Chondrocyte (in vitro differentiated cells): ENCODE measurements at regions not wholly inside any gene's neighbourhood (a gene's known extent, or its start where the extent isn't known, plus 50 kb on each side); places are given as distances from the start of the nearest gene placed in this dataset.

Experiments used
- DNase-seq: peaks from one replicate; pipeline ENCODE4 v3.0.0; 2021; ENCODE audit warnings: mixed read lengths, low spot score
- H3K27ac Mint-ChIP-seq: one replicate; pipeline ENCODE4 v1.8.0; 2021; ENCODE audit warnings: mild to moderate bottlenecking, moderate library complexity, mixed read lengths; ENCODE audit not compliant: unreplicated experiment
- H3K27me3 Mint-ChIP-seq: 2 replicates; pipeline ENCODE4 v1.8.0; 2021; ENCODE audit warnings: low read depth, mixed read lengths
- H3K36me3 Mint-ChIP-seq: 2 replicates; pipeline ENCODE4 v1.8.0; 2021; ENCODE audit warnings: low read depth, mixed read lengths
- H3K4me1 Mint-ChIP-seq: 2 replicates; pipeline ENCODE4 v1.8.0; 2021; ENCODE audit warnings: low read depth, mild to moderate bottlenecking, mixed read lengths
- H3K4me3 Mint-ChIP-seq: one replicate; pipeline ENCODE4 v1.8.0; 2021; ENCODE audit warnings: mild to moderate bottlenecking, moderate library complexity, mixed read lengths; ENCODE audit not compliant: unreplicated experiment
- H3K9me3 Mint-ChIP-seq: 2 replicates; pipeline ENCODE4 v1.8.0; 2021; ENCODE audit warnings: low read depth, mixed read lengths
- TF ChIP-seq, protein P1 (sequence below): fragments of 200-600 bp; sonication (generic); IDR thresholded peaks from 2 replicates; pipeline ENCODE4 v1.5.0; 2021; ENCODE audit warnings: antibody characterized with exemption, mild to moderate bottlenecking, moderate library complexity

DNA sequence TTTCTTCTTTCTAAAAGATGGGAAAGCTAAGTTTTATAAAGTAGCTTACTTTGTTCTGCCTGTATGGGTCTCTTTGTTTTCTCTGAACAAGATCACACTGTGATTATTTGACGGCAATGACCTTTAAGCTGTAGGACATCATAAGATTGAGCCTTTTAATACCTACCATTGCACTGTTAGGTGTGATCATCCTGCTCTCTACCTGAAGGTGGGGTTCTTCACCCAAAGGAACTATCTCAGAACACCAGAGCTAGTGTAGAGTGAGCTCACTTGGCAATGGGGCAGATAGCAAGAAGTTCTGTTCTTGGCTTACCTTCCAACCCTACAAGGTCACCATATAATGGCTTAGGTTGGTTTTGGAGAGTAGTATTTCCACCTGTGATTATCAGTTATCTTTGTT lies 200.2 kb downstream of the SPATA31D1 start:
- Mint-ChIP-seq H3K27me3 (no peaks in the 10 kb centered on the region), H3K27ac (no peak overlapping the region), H3K36me3 (no peaks in the 10 kb centered on the region), H3K4me1 (no peaks in the 10 kb centered on the region), H3K4me3 (no peak overlapping the region), H3K9me3 (no peaks in the 10 kb centered on the region)
- TF ChIP-seq, protein P1, sequence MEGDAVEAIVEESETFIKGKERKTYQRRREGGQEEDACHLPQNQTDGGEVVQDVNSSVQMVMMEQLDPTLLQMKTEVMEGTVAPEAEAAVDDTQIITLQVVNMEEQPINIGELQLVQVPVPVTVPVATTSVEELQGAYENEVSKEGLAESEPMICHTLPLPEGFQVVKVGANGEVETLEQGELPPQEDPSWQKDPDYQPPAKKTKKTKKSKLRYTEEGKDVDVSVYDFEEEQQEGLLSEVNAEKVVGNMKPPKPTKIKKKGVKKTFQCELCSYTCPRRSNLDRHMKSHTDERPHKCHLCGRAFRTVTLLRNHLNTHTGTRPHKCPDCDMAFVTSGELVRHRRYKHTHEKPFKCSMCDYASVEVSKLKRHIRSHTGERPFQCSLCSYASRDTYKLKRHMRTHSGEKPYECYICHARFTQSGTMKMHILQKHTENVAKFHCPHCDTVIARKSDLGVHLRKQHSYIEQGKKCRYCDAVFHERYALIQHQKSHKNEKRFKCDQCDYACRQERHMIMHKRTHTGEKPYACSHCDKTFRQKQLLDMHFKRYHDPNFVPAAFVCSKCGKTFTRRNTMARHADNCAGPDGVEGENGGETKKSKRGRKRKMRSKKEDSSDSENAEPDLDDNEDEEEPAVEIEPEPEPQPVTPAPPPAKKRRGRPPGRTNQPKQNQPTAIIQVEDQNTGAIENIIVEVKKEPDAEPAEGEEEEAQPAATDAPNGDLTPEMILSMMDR, result no peak
- DNase-seq, result no peak

DNA sequence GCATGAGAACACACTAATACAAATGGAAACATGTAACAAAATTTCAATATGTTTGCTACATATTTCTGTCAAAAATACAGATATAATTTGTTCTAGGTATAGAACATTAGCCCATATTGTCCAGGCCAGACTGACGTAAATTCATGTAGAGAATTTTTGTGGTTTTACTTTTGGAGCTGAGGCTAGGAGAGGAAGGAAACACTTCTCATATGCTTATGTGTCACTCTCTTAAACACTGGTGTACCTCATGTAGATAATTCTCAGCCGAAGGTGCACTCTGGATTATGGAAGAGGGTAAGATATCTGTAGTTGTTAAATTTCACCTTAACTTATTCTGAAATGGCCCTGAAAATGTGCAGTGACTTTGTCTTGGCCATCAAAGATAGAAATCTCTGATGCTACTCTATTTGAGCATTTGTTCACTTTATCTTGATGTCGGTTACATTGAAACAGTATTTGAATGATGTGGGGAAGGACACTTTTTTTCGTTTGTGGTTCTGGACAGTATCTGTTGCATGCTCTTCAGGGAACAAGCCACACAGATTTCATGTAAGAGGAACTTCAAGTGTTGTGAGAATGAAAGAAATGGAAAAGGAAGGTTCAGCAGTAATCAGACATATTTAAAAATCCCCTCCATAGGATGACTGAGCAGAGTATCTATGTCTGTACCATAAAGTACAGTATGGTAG lies 202.7 kb downstream of the SPATA31D1 start:
- H3K4me1 Mint-ChIP-seq, result no peaks in the 10 kb centered on the region
- TF ChIP-seq, protein P1, result no peak
- no peak for DNase-seq
- no peaks in the 10 kb centered on the region for H3K36me3 Mint-ChIP-seq
- H3K9me3 Mint-ChIP-seq, result peaks cover 4% of the 10 kb centered on the region
- no peaks in the 10 kb centered on the region for H3K27me3 Mint-ChIP-seq
- no peak overlapping the region for H3K27ac Mint-ChIP-seq
- H3K4me3 Mint-ChIP-seq, result no peak overlapping the region

DNA sequence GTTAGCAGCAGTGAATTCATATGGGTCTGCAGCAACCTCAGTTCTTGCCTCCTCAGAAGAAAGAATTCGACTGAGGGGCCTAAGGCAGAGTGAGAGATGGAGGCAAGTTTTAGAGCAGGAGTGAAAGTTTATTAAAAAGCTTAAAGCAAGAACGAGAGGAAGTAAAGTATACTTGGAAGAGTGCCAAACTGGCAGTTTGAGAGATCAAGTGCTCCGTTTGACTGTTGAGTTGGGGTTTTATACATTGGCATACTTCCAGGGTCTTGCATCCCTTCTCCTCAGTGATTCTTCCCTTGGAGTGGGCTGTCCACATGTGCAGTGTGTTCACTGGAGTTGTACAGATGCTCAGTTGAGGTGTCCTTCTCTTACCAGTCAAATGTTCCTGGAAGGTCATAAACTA lies 203.6 kb downstream of the SPATA31D1 start:
- no peaks in the 10 kb centered on the region for H3K4me1 Mint-ChIP-seq
- TF ChIP-seq, protein P1, result no peak
- no peak overlapping the region for H3K27ac Mint-ChIP-seq
- peaks cover 4% of the 10 kb centered on the region for H3K9me3 Mint-ChIP-seq
- H3K4me3 Mint-ChIP-seq, result no peak overlapping the region
- H3K27me3 Mint-ChIP-seq, result no peaks in the 10 kb centered on the region
- no peaks in the 10 kb centered on the region for H3K36me3 Mint-ChIP-seq
- DNase-seq, result no peak

DNA sequence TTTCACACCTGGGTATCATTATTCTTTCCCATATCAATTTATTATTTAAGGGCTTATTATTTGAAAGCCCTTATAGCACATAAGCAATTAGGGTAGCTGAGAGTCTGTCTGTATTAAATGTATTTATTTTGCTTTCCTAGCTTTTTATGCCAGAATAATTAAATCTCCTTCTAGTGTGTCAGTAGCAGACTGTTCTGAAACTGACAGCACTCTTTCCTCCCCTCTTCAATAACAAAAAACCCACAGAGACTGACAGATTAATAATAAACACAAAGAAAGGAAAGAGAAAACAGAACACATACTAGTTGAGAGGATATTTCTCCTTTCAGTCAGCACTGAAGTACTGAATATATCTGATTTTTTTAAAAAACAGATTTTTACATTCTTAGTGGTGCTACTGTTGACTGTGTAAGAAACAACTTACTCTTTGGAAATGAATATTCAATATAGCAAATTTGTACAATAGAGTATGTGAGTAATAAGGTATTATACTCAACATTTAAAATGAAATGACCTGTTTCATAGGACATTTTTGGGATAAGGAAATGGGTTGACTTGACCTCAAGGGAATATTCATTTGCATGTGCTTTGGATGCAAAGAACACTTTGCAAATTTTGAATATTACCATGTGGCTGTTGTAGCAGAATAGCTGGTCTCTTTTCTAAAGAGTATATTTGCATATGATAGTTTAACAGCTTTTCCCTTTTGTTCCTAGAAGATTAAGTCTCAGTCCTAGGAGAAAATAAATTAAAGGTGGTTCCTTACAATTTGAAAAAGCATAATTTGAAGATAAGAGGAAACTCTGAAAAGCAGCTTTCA lies 208.3 kb downstream of the SPATA31D1 start:
- H3K4me1 Mint-ChIP-seq, result no peaks in the 10 kb centered on the region
- TF ChIP-seq, protein P1, result no peak
- DNase-seq, result no peak
- no peaks in the 10 kb centered on the region for H3K36me3 Mint-ChIP-seq
- H3K27ac Mint-ChIP-seq, result no peak overlapping the region
- H3K27me3 Mint-ChIP-seq, result no peaks in the 10 kb centered on the region
- H3K9me3 Mint-ChIP-seq, result peaks cover 4% of the 10 kb centered on the region
- no peak overlapping the region for H3K4me3 Mint-ChIP-seq

DNA sequence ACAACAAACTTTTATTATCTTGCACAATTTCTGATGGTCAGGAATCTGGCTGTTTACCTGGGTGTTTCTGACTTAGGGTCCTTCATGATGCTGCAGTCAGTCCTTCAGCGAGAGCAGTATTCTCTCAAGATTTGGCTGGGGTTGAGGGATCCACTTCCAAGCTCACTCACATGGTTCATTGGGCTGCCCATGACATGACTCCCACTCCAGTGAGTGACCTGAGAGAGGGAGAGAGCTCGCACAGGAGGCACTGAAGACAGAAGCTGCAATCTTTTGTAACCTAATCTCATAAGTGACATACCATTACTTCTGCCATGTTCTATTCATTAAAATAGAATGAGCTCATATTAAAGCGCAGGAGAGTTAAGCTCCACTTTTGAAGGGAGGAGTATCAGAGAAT lies 212.6 kb downstream of the SPATA31D1 start:
- no peak overlapping the region for H3K4me3 Mint-ChIP-seq
- no peaks in the 10 kb centered on the region for H3K36me3 Mint-ChIP-seq
- H3K27ac Mint-ChIP-seq, result no peak overlapping the region
- H3K4me1 Mint-ChIP-seq, result no peaks in the 10 kb centered on the region
- no peaks in the 10 kb centered on the region for H3K9me3 Mint-ChIP-seq
- H3K27me3 Mint-ChIP-seq, result peaks cover 5% of the 10 kb centered on the region
- DNase-seq, result no peak
- TF ChIP-seq, protein P1, result no peak
